GM13977 (cell line): ENCODE measurements at regions not wholly inside any gene's neighbourhood (a gene's known extent, or its start where the extent isn't known, plus 50 kb on each side); places are given as distances from the start of the nearest gene placed in this dataset.

Source experiments
- DNase-seq: peaks from one replicate; pipeline ENCODE4 v3.0.0; 2012; ENCODE audit warnings: low spot score
- CTCF ChIP-seq: IDR thresholded peaks from 2 replicates; pipeline ENCODE4 v1.5.1; 2012; ENCODE audit warnings: mild to moderate bottlenecking, control low read depth; ENCODE audit not compliant: insufficient read depth; ENCODE audit errors: extremely low read depth, missing control alignments
- in situ Hi-C: fragments of 300-500 bp; cut with MboI; formaldehyde crosslinking; loops from one replicate; pipeline ENCODE4 v1.12.0; 2022; ENCODE audit warnings: low sequenced_read_pairs, low pct_unique_long_range_greater_than_20kb, mixed read lengths, inconsistent platforms; ENCODE audit not compliant: unreplicated experiment

DNA sequence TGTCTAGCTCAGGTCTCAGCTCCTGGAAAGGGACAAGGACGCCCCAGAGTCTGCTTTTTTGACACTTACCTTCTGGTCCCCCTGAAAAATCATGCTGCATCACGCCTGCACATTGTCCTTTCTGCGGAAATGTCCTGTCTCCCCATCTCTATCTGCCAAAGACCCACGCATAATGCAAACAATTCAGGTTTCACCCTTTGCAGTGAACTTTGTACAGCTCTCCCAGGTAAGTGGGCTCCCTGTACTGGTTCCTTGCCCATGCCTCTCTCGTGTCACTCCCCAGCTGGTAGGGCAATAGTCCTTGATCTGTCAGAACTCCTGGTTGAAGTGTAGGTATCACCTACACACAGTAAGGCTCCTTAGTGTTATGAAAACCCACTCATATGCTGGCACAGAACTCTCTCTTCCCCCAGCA lies 102.9 kb upstream of the IRF2BP2 start:
- in situ Hi-C loops = no loop called here
- TF ChIP-seq CTCF = no peak

GRCh38 chr1:234710936-234711724 lies 101.2 kb upstream of the IRF2BP2 start:
- TF ChIP-seq CTCF = no peak
- no peak for DNase-seq
- in situ Hi-C loops = no loop called here

More for the DNA sequence above, 102.9 kb upstream of the IRF2BP2 start:
- DNase-seq = no peak

DNA sequence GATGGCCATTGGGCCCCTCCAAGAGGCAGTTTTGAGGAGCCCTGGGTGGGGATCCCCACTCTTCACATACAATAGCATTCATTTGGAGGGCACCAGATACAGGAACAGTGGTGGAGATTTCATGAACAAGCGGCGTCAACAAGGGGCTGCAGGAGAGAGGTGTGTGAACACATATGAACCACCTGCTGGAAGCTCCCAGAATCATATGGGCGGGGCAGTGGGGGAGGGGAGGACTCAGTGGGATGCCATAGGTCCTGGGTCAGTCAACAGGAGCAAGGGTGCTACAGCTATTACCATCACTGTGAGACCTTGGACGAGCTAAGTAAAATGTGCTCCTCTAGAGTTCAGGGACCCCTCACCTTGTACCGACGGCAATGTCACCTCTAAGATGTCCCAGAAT lies 100.4 kb upstream of the IRF2BP2 start:
- no peak for DNase-seq
- no peak for TF ChIP-seq CTCF
- in situ Hi-C loops = no loop called here

DNA sequence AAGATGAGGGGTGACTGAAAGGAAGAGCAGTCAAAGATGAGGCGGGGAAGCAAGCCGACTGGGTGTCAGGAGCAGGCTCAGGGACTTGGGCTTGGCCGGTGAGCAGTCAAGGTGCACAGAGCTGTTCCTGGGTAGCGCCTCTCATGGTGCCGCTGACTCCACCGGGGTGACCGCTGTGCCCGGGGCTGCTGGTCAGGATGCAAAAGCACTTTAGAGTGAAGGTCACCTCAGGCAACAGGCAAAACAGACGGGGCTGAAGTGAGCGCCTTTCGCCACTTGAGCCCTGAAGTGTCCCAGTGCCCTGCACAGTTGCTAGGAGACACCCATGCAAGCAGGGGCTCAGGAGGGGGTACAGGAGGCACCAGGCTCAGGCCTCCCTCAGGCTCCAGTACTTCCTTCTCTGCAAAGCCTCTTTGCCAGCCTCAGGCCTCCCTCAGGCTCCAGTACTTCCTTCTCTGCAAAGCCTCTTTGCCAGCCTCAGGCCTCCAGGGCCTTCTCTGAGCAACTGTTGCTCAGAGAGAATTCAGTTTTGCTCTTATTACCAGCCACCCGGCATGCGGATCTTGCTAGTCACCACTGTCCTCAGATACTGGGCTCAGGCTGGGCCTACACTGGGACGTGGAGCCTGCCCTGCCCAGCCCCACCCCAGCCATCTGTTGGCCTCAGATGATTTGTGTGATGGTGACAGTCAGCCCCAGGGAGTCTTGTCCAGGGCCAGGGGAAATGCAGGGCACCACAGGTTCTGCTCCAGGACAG lies 99.7 kb upstream of the IRF2BP2 start:
- no peak for DNase-seq
- in situ Hi-C loops = no loop called here
- no peak for TF ChIP-seq CTCF

- no peak for TF ChIP-seq CTCF
- in situ Hi-C loops = no loop called here
- DNase-seq = no peak
Measured at GRCh38 chr1:234708700-234709395, 98.9 kb upstream of the IRF2BP2 start.

- no peak for DNase-seq
- TF ChIP-seq CTCF = no peak
- in situ Hi-C loops = no loop called here
Measured at GRCh38 chr1:234707641-234708040, 97.7 kb upstream of the IRF2BP2 start.
